Fibroblast of skin of scalp (primary cell): ENCODE measurements at regions not wholly inside any gene's neighbourhood (a gene's known extent, or its start where the extent isn't known, plus 50 kb on each side); places are given as distances from the start of the nearest gene placed in this dataset.
"Not testable (repeated sequence)": the region's sequence is repeated elsewhere in the genome, so short reads cannot be mapped to it uniquely, and the experiment has no call there.

ENCODE experiments used
- DNase-seq: peaks from one replicate; pipeline ENCODE4 v3.0.0-alpha.2; 2013

GRCh38 chr3:187795207-187795960, 50.1 kb upstream of the BCL6 start:
- DNase-seq = no peak

GRCh38 chr3:187798126-187798525, 52.9 kb upstream of the BCL6 start:
- no peak for DNase-seq

GRCh38 chr3:187798531-187799530, 53.6 kb upstream of the BCL6 start:
- no peak for DNase-seq

- no peak for DNase-seq
Observed at GRCh38 chr3:187799942-187800641, 54.8 kb upstream of the BCL6 start.

GRCh38 chr3:187801152-187801551, 55.9 kb upstream of the BCL6 start:
- no peak for DNase-seq

GRCh38 chr3:187802203-187802927, 57.1 kb upstream of the BCL6 start:
- no peak for DNase-seq

- no peak for DNase-seq
Observed at GRCh38 chr3:187802928-187803259, 57.6 kb upstream of the BCL6 start.

GRCh38 chr3:187804120-187804744, 59.0 kb upstream of the BCL6 start:
- no peak for DNase-seq

GRCh38 chr3:187804745-187805121, 59.5 kb upstream of the BCL6 start:
- DNase-seq = no peak

- no peak for DNase-seq
Observed at GRCh38 chr3:187805774-187806173, 60.5 kb upstream of the BCL6 start.

- peak; percentile 25 for DNase-seq
Observed at GRCh38 chr3:187807086-187807862, 62.0 kb upstream of the BCL6 start.

GRCh38 chr3:187808527-187808895, 63.2 kb upstream of the BCL6 start:
- no peak for DNase-seq

GRCh38 chr3:187809612-187809991, 64.3 kb upstream of the BCL6 start:
- DNase-seq = no peak

GRCh38 chr3:187810021-187810446, 64.8 kb upstream of the BCL6 start:
- no peak for DNase-seq

- peak; percentile 53 for DNase-seq
Observed at GRCh38 chr3:187811585-187812250, 66.5 kb upstream of the BCL6 start.

GRCh38 chr3:187812496-187812895, 67.2 kb upstream of the BCL6 start:
- DNase-seq = no peak

- DNase-seq = no peak
Observed at GRCh38 chr3:187813198-187813597, 67.9 kb upstream of the BCL6 start.

GRCh38 chr3:187817766-187818165, 72.5 kb upstream of the BCL6 start:
- not testable (repeated sequence) for DNase-seq

- DNase-seq = no peak
Observed at GRCh38 chr3:187821616-187822317, 76.5 kb upstream of the BCL6 start.

GRCh38 chr3:187822402-187822801, 77.1 kb upstream of the BCL6 start:
- no peak for DNase-seq
